Tibial artery (tissue), 4 donors: ENCODE measurements at regions not wholly inside any gene's neighbourhood (a gene's known extent, or its start where the extent isn't known, plus 50 kb on each side); places are given as distances from the start of the nearest gene placed in this dataset.

Experiments
- DNase-seq, 2 donors: peaks; one replicate each; pipeline ENCODE4 v3.0.0-alpha.2; 2019
- H3K27ac ChIP-seq, 2 donors: fragments of 200-600 bp; sonication (generic) in 1 of 2; 1 replicate in 1 of 2; 2 replicates in 1 of 2; pipeline ENCODE4 v1.5.1; 2018 to 2019; ENCODE audit warnings: mild to moderate bottlenecking in 1 of 2
- H3K27me3 ChIP-seq, 2 donors: fragments of 200-600 bp; sonication (generic) in 1 of 2; one replicate each; pipeline versions ENCODE4 v1.5.1 to v1.6.0; 2016 to 2019
- H3K36me3 ChIP-seq, 3 donors: fragments of 200-600 bp; sonication (generic) in 2 of 3; one replicate each; pipeline ENCODE4 v1.5.1; 2016 to 2019; ENCODE audit warnings: mild to moderate bottlenecking in 2 of 3
- H3K4me1 ChIP-seq, 4 donors: fragments of 200-600 bp; sonication (generic) in 2 of 4; 1 replicate in 3 of 4; 2 replicates in 1 of 4; pipeline ENCODE4 v1.5.1; 2016 to 2019
- H3K4me3 ChIP-seq, 2 donors: fragments of 200-600 bp; sonication (generic) in 1 of 2; 1 replicate in 1 of 2; 2 replicates in 1 of 2; pipeline ENCODE4 v1.5.1; 2018 to 2019; ENCODE audit warnings: mild to moderate bottlenecking in 2 of 2
- H3K9me3 ChIP-seq, 3 donors: fragments of 200-600 bp; sonication (generic) in 1 of 3; one replicate each; pipeline ENCODE4 v1.5.1; 2016 to 2019
- intact Hi-C: fragments of 100-400 bp; cut with DNase I; formaldehyde crosslinking; loops from one replicate; pipeline ENCODE4 v1.15.0; 2023; ENCODE audit warnings: low total_unique reads
- TF ChIP-seq, protein P1 (sequence below), 2 experiments: fragments of 200-600 bp in 1 of 2; fragments of 450-650 bp in 1 of 2; IDR thresholded peaks; one replicate each; pipeline ENCODE4 v1.5.1; 2017 to 2019; ENCODE audit warnings: antibody characterized with exemption in 2 of 2, mild to moderate bottlenecking in 1 of 2, moderate library complexity in 1 of 2

GRCh38 chr7:81616951-81617350, 152.9 kb downstream of the HGF start:
- H3K4me1 ChIP-seq, result peaks cover 0 to 21% (median 3%) of the 10 kb centered on the region in 4 donors
- no peaks in the 10 kb centered on the region for H3K36me3 ChIP-seq
- intact Hi-C loops, result no loop called here
- H3K9me3 ChIP-seq, result no peaks in the 10 kb centered on the region
- no peak for DNase-seq
- H3K27me3 ChIP-seq, result no peaks in the 10 kb centered on the region
- TF ChIP-seq, protein P1, sequence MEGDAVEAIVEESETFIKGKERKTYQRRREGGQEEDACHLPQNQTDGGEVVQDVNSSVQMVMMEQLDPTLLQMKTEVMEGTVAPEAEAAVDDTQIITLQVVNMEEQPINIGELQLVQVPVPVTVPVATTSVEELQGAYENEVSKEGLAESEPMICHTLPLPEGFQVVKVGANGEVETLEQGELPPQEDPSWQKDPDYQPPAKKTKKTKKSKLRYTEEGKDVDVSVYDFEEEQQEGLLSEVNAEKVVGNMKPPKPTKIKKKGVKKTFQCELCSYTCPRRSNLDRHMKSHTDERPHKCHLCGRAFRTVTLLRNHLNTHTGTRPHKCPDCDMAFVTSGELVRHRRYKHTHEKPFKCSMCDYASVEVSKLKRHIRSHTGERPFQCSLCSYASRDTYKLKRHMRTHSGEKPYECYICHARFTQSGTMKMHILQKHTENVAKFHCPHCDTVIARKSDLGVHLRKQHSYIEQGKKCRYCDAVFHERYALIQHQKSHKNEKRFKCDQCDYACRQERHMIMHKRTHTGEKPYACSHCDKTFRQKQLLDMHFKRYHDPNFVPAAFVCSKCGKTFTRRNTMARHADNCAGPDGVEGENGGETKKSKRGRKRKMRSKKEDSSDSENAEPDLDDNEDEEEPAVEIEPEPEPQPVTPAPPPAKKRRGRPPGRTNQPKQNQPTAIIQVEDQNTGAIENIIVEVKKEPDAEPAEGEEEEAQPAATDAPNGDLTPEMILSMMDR (IDR thresholded peaks at IDR 0.05), result no peak
- H3K4me3 ChIP-seq, result no peak overlapping the region
- H3K27ac ChIP-seq, result peak overlapping the region in 1 of 2 donors; percentile 6

GRCh38 chr7:81611805-81612204, 158.0 kb downstream of the HGF start:
- TF ChIP-seq, protein P1 (IDR thresholded peaks at IDR 0.05), result no peak
- no peak overlapping the region for H3K4me3 ChIP-seq
- no peak overlapping the region for H3K27ac ChIP-seq
- no peaks in the 10 kb centered on the region for H3K4me1 ChIP-seq
- no peaks in the 10 kb centered on the region for H3K9me3 ChIP-seq
- H3K27me3 ChIP-seq, result no peaks in the 10 kb centered on the region
- intact Hi-C loops, result no loop called here
- no peaks in the 10 kb centered on the region for H3K36me3 ChIP-seq
- no peak for DNase-seq

DNA sequence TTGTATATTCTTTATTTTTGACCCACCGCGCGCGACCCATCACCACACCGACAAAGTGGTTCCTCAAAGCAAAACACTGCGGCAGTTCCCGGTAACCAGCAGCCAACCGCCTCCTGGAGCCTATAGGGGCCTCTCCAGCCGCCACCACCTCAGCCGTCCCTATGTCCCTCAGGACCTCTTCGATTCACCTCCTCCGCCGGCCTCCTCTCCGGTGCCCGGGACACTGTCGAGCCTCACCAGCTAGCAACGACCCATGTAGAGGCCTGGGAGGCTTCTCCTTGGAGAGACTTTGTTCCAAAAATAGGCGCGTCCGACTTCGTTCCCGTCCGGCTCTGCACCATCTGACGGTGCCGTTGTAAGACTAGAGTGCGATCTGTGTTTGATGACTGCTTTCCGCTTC, 158.8 kb downstream of the HGF start:
- TF ChIP-seq, protein P1 (IDR thresholded peaks at IDR 0.05), result no peak
- Histone ChIP-seq H3K27ac (no peak overlapping the region), H3K27me3 (no peaks in the 10 kb centered on the region), H3K4me3 (no peak overlapping the region), H3K9me3 (no peaks in the 10 kb centered on the region), H3K4me1 (no peaks in the 10 kb centered on the region), H3K36me3 (no peaks in the 10 kb centered on the region)
- intact Hi-C loops, result no loop called here
- DNase-seq, result no peak

- Histone ChIP-seq H3K27ac (no peak overlapping the region), H3K4me1 (no peaks in the 10 kb centered on the region), H3K36me3 (no peaks in the 10 kb centered on the region), H3K9me3 (no peaks in the 10 kb centered on the region), H3K27me3 (no peaks in the 10 kb centered on the region), H3K4me3 (no peak overlapping the region)
- TF ChIP-seq, protein P1 (IDR thresholded peaks at IDR 0.05), result no peak
- no peak for DNase-seq
- intact Hi-C loops, result no loop called here
Measured at GRCh38 chr7:81608748-81609382, 161.0 kb downstream of the HGF start.

- intact Hi-C loops, result no loop called here
- no peak for DNase-seq
- no peaks in the 10 kb centered on the region for H3K36me3 ChIP-seq
Measured at GRCh38 chr7:81607987-81608386, 161.9 kb downstream of the HGF start.

More at GRCh38 chr7:81607987-81608386, 161.9 kb downstream of the HGF start:
- H3K27me3 ChIP-seq, result no peaks in the 10 kb centered on the region
- H3K9me3 ChIP-seq, result no peaks in the 10 kb centered on the region
- TF ChIP-seq, protein P1 (IDR thresholded peaks at IDR 0.05), result no peak
- no peaks in the 10 kb centered on the region for H3K4me1 ChIP-seq
- no peak overlapping the region for H3K27ac ChIP-seq
- no peak overlapping the region for H3K4me3 ChIP-seq
